Liver (tissue), 8 donors: ENCODE measurements at regions not wholly inside any gene's neighbourhood (a gene's known extent, or its start where the extent isn't known, plus 50 kb on each side); places are given as distances from the start of the nearest gene placed in this dataset.

Experiments
- DNase-seq: peaks from one replicate; pipeline ENCODE4 v3.0.0-alpha.2; 2017; ENCODE audit warnings: low spot score
- H3K27ac ChIP-seq, 2 donors: one replicate each; pipeline ENCODE4 v1.7.0; 2013; ENCODE audit warnings: inconsistent platforms in 2 of 2, low read length in 2 of 2, control low read depth in 1 of 2, low read depth in 1 of 2, mild to moderate bottlenecking in 1 of 2
- H3K27me3 ChIP-seq, 4 donors: one replicate each; pipeline versions ENCODE4 v1.6.1 to v1.7.0; 2013; ENCODE audit warnings: low read length in 3 of 4, inconsistent platforms in 1 of 4, mild to moderate bottlenecking in 1 of 4, moderate library complexity in 1 of 4; ENCODE audit not compliant: control insufficient read depth in 4 of 4, insufficient read depth in 4 of 4
- H3K36me3 ChIP-seq, 4 donors: one replicate each; pipeline versions ENCODE4 v1.6.1 to v1.7.0; 2013; ENCODE audit warnings: low read length in 3 of 4, mild to moderate bottlenecking in 3 of 4, low read depth in 1 of 4, moderate library complexity in 1 of 4; ENCODE audit not compliant: control insufficient read depth in 4 of 4, insufficient read depth in 3 of 4
- H3K4me1 ChIP-seq, 4 donors: one replicate each; pipeline versions ENCODE4 v1.6.1 to v1.7.0; 2013; ENCODE audit warnings: low read length in 3 of 4, mild to moderate bottlenecking in 3 of 4, moderate library complexity in 1 of 4; ENCODE audit not compliant: control insufficient read depth in 4 of 4, insufficient read depth in 4 of 4
- H3K4me3 ChIP-seq, 3 donors: one replicate each; pipeline versions ENCODE4 v1.6.1 to v1.7.0; 2013; ENCODE audit warnings: low read length in 3 of 3, control low read depth in 1 of 3, low read depth in 1 of 3, mild to moderate bottlenecking in 1 of 3
- H3K9ac ChIP-seq, 2 donors: one replicate each; pipeline ENCODE4 v1.7.0; 2013; ENCODE audit warnings: low read length in 2 of 2, mild to moderate bottlenecking in 2 of 2, moderate library complexity in 2 of 2, control low read depth in 1 of 2, low read depth in 1 of 2
- H3K9me3 ChIP-seq, 4 donors: one replicate each; pipeline versions ENCODE4 v1.6.1 to v1.7.0; 2013; ENCODE audit warnings: low read length in 3 of 4; ENCODE audit not compliant: control insufficient read depth in 4 of 4
- EGR1 ChIP-seq, 2 donors: IDR thresholded peaks; 2 replicates each; pipeline ENCODE4 v1.6.1; 2016 to 2018; ENCODE audit warnings: antibody characterized with exemption in 2 of 2, low read depth in 2 of 2
- FOXA1 ChIP-seq: IDR thresholded peaks from 2 replicates; pipeline ENCODE4 v1.6.1; 2016; ENCODE audit warnings: antibody characterized with exemption
- HNF4A ChIP-seq, 2 donors: conservative IDR thresholded peaks; 2 replicates each; pipeline ENCODE4 v1.6.1; 2016; ENCODE audit warnings: antibody characterized with exemption in 2 of 2, mild to moderate bottlenecking in 2 of 2
- HNF4G ChIP-seq: IDR thresholded peaks from 2 replicates; pipeline ENCODE4 v1.6.1; 2016; ENCODE audit warnings: antibody characterized with exemption
- RAD21 ChIP-seq, 2 donors: IDR thresholded peaks; 2 replicates each; pipeline ENCODE4 v1.6.1; 2016; ENCODE audit warnings: antibody characterized with exemption in 2 of 2, mild to moderate bottlenecking in 2 of 2
- RXRA ChIP-seq, 2 donors: IDR thresholded peaks; 2 replicates each; pipeline ENCODE4 v1.6.1; 2017 to 2018; ENCODE audit warnings: antibody characterized with exemption in 2 of 2, mild to moderate bottlenecking in 1 of 2
- TAF1 ChIP-seq: conservative IDR thresholded peaks from 2 replicates; pipeline ENCODE4 v1.6.1; 2016; ENCODE audit warnings: antibody characterized with exemption, mild to moderate bottlenecking
- YY1 ChIP-seq: IDR thresholded peaks from 2 replicates; pipeline ENCODE4 v1.6.1; 2016; ENCODE audit warnings: antibody characterized with exemption, mild to moderate bottlenecking
- WGBS: extraction: QIAGEN DNeasy Blood & Tissue Kit; methylation state at CpG from one replicate; pipeline ENCODE4 v1.1.7; 2013; 5-methylcytosine and 5-hydroxymethylcytosine counted together
- TF ChIP-seq, protein P1 (sequence below): IDR thresholded peaks from 2 replicates; pipeline ENCODE4 v1.6.1; 2016; ENCODE audit warnings: antibody characterized with exemption, mild to moderate bottlenecking
- TF ChIP-seq, protein P2 (sequence below): fragments of 150-350 bp; IDR thresholded peaks from 2 replicates; pipeline ENCODE4 v1.5.1; 2017; ENCODE audit warnings: improper control_type of control experiment, low read depth, low read length; ENCODE audit not compliant: missing input control
- TF ChIP-seq, protein P3 (sequence below): IDR thresholded peaks from 2 replicates; pipeline ENCODE4 v1.6.1; 2016; ENCODE audit warnings: antibody characterized with exemption
- TF ChIP-seq, protein P4 (sequence below): IDR thresholded peaks from 2 replicates; pipeline ENCODE4 v1.6.1; 2016; ENCODE audit warnings: antibody characterized with exemption
- donor health status: healthy.
- donor health status: healthy.
- donor health status: healthy.
- donor health status: healthy.
- donor health status: healthy.

DNA sequence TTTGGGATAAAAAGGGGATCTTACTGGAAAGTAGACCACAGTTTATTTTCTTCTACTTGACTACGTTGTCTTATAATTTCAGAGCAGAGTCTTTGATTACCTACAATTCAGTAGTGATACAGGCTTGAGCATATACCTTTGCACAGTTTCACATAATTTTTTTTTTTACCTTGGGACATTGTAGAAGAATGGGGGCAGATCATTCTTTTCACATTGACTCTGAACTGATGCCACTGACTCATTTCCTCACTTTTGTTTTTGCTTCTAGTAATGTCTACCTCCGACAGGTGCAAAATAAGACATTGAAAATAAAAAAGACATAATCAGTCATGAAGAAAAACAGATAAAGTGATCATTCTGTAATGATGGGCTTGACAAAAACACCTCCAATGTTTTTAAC is 688.3 kb upstream of the CHORDC1 start:
- Histone ChIP-seq H3K27me3 (no peaks in the 10 kb centered on the region), H3K9me3 (no peaks in the 10 kb centered on the region), H3K9ac (no peak overlapping the region), H3K36me3 (no peaks in the 10 kb centered on the region), H3K4me3 (no peak overlapping the region), H3K4me1 (no peaks in the 10 kb centered on the region), H3K27ac (no peak overlapping the region)
- TF ChIP-seq TAF1 (no peak), YY1 (no peak), RXRA (IDR thresholded peaks at IDR 0.05) (no peak)
- TF ChIP-seq, protein P1, sequence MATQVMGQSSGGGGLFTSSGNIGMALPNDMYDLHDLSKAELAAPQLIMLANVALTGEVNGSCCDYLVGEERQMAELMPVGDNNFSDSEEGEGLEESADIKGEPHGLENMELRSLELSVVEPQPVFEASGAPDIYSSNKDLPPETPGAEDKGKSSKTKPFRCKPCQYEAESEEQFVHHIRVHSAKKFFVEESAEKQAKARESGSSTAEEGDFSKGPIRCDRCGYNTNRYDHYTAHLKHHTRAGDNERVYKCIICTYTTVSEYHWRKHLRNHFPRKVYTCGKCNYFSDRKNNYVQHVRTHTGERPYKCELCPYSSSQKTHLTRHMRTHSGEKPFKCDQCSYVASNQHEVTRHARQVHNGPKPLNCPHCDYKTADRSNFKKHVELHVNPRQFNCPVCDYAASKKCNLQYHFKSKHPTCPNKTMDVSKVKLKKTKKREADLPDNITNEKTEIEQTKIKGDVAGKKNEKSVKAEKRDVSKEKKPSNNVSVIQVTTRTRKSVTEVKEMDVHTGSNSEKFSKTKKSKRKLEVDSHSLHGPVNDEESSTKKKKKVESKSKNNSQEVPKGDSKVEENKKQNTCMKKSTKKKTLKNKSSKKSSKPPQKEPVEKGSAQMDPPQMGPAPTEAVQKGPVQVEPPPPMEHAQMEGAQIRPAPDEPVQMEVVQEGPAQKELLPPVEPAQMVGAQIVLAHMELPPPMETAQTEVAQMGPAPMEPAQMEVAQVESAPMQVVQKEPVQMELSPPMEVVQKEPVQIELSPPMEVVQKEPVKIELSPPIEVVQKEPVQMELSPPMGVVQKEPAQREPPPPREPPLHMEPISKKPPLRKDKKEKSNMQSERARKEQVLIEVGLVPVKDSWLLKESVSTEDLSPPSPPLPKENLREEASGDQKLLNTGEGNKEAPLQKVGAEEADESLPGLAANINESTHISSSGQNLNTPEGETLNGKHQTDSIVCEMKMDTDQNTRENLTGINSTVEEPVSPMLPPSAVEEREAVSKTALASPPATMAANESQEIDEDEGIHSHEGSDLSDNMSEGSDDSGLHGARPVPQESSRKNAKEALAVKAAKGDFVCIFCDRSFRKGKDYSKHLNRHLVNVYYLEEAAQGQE, result no peak
- TF ChIP-seq, protein P2, sequence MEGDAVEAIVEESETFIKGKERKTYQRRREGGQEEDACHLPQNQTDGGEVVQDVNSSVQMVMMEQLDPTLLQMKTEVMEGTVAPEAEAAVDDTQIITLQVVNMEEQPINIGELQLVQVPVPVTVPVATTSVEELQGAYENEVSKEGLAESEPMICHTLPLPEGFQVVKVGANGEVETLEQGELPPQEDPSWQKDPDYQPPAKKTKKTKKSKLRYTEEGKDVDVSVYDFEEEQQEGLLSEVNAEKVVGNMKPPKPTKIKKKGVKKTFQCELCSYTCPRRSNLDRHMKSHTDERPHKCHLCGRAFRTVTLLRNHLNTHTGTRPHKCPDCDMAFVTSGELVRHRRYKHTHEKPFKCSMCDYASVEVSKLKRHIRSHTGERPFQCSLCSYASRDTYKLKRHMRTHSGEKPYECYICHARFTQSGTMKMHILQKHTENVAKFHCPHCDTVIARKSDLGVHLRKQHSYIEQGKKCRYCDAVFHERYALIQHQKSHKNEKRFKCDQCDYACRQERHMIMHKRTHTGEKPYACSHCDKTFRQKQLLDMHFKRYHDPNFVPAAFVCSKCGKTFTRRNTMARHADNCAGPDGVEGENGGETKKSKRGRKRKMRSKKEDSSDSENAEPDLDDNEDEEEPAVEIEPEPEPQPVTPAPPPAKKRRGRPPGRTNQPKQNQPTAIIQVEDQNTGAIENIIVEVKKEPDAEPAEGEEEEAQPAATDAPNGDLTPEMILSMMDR, result no peak
- TF ChIP-seq, protein P3, sequence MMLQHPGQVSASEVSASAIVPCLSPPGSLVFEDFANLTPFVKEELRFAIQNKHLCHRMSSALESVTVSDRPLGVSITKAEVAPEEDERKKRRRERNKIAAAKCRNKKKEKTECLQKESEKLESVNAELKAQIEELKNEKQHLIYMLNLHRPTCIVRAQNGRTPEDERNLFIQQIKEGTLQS, result no peak
- TF ChIP-seq, protein P4, sequence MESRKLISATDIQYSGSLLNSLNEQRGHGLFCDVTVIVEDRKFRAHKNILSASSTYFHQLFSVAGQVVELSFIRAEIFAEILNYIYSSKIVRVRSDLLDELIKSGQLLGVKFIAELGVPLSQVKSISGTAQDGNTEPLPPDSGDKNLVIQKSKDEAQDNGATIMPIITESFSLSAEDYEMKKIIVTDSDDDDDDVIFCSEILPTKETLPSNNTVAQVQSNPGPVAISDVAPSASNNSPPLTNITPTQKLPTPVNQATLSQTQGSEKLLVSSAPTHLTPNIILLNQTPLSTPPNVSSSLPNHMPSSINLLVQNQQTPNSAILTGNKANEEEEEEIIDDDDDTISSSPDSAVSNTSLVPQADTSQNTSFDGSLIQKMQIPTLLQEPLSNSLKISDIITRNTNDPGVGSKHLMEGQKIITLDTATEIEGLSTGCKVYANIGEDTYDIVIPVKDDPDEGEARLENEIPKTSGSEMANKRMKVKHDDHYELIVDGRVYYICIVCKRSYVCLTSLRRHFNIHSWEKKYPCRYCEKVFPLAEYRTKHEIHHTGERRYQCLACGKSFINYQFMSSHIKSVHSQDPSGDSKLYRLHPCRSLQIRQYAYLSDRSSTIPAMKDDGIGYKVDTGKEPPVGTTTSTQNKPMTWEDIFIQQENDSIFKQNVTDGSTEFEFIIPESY, result no peak
- DNase-seq, result no peak
- WGBS, result 86% methylated on average over 2 of the region's 2 CpGs

DNA sequence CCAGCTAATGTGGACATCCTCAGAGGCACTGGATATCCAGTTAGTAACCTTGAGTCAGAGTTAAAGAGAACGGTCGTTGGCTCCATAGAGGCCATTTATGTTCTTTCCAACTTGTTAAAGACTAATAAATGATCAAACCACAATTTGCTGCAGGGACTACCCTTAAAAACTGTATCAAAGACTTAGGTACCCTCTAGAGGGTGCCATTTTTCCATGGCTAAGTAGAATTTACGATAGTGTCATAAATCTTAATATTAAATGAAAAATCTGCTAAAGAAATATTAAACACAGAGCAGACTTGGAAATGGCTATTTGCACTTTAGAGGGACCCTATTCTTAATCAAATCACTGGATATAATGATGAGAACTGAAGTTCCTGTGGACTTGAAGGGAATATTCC is 685.2 kb upstream of the CHORDC1 start:
- 57% methylated on average over 3 of the region's 3 CpGs for WGBS
- no peak for DNase-seq
- H3K27me3 ChIP-seq, result no peaks in the 10 kb centered on the region
- TF ChIP-seq, protein P2, result no peak
- TF ChIP-seq RXRA (IDR thresholded peaks at IDR 0.05) (no peak), FOXA1 (no peak), EGR1 (IDR thresholded peaks at IDR 0.05; ENCODE audit: low read depth in 2 of 2) (no peak), RAD21 (IDR thresholded peaks at IDR 0.05) (no peak), TAF1 (no peak), HNF4A (conservative IDR thresholded peaks at IDR 0.05) (no peak), HNF4G (no peak)
- TF ChIP-seq, protein P1, result no peak
- TF ChIP-seq, protein P4, result no peak
- no peak overlapping the region for H3K4me3 ChIP-seq
- no peaks in the 10 kb centered on the region for H3K4me1 ChIP-seq
- H3K36me3 ChIP-seq, result no peaks in the 10 kb centered on the region
- H3K27ac ChIP-seq, result no peak overlapping the region
- H3K9me3 ChIP-seq, result no peaks in the 10 kb centered on the region
- H3K9ac ChIP-seq, result no peak overlapping the region
